ENCODE measurements at regions not wholly inside any gene's neighbourhood (a gene's known extent, or its start where the extent isn't known, plus 50 kb on each side); places are given as distances from the start of the nearest gene placed in this dataset.
A peak's percentile ranks its signal among the peaks of the same experiment; 100 is the strongest.

DNA sequence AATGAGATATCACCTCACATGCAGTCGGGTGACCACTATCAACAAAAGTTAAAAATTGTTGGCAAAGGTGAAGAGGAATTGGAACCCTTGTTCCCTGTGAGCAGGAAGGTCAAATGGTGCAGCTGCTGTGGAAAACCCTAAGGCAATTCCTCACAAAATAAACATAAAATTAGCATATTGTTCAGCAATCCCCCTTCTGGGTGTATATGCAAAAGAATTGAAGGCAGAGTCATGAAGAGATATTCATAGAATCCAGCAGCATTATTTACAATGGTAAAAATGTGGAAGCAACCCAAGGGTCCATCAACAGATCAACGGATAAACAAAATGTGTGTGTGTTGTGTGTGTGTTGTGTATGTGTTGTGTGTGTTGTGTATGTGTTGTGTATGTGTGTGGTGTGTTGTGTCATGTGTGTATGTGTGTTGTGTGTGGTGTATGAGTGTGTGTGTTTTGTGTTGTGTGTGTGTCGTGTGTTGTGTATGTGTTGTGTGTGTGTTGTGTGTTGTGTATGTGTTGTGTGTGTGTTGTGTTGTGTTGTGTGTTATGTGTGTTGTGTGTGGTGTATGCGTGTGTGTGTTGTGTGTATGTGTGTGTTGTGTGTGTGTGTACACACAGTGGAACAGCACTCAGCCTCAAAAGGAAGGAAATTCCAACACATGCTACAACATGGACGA is 245.1 kb downstream of the ERMARD start:
- ChIA-PET POLR2A (no interaction called here), CTCF (no interaction called here)
- intact Hi-C loops (cut with micrococcal nuclease), result no loop called here
- Mint-ChIP-seq H3K4me3 (no peak overlapping the region), H3K27ac (no peak overlapping the region), H3K4me1 (ENCODE audit: low read depth) (peaks cover 9% of the 10 kb centered on the region), H3K27me3 (no peaks in the 10 kb centered on the region), H3K36me3 (no peaks in the 10 kb centered on the region), H3K9me3 (peaks cover 9% of the 10 kb centered on the region)
- no peak for DNase-seq

DNA sequence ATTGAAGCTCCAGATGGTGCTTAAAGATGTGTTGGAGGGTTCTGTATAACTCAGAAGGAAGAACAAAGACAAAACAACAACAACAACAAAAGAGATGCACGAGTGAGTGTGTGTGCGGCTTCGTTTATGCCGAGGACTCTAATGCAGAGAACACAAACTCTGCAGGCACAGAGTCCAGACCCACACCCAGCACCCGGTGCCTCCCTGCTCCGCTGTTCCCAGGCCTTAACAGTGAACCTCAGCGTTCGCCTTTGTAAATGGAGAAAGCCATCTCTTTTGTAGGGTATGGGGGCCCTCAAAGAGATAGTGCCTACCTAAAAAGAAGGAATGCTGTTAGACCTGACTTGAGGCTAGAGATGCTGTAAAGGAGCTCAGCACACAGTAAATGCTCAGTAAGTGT is 243.3 kb downstream of the ERMARD start:
- Mint-ChIP-seq H3K4me3 (no peak overlapping the region), H3K27ac (no peak overlapping the region), H3K9me3 (no peaks in the 10 kb centered on the region), H3K27me3 (no peaks in the 10 kb centered on the region), H3K36me3 (no peaks in the 10 kb centered on the region), H3K4me1 (ENCODE audit: low read depth) (peaks cover 20% of the 10 kb centered on the region)
- ChIA-PET CTCF (interaction anchor here (1.8 kb wide), 1 partner anchor 163 kb away, joined by 4 read pairs; no protein-coding TSS in a partner anchor), POLR2A (no interaction called here)
- intact Hi-C loops (cut with micrococcal nuclease), result loop anchor here (5.0 kb wide), 2 partner anchors 37 to 298 kb away; partner anchors contain the start of gene DLL1
- DNase-seq, result no peak

DNA sequence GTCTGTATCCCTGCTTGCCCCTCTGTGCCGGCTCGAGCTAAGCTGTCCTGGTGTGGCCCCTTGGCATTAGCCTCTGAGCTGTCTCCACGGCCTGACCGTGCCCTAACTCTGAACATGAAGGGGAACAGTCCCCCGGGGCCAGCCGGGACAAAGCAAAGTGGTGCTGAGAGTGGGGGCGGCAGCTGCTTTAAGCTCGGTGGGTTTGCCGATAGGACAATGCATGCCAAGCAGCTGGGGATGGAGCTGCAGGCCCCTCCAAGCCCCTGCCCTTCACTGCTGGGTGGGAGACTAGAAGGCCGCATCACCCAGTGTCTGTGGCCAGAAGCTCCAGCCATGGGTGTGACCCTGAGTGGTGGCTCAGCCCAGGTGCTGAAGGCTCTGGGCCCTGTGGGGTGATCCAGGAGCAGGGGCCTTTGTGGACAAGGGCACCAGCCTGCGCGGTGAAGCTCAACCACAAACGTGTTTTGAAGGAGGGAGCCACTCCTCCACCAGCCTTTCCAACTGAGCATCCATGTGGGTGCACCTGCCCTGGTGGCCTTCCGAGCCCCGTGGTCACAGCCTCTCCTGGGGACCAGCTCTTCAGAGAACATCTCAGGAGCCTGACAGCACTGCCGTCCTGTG is 242.5 kb downstream of the ERMARD start:
- CTCF ChIA-PET, result interaction anchor here (0.6 to 1.8 kb wide), 3 partner anchors 162 to 523 kb away, joined by 3 to 4 read pairs (median 3); no protein-coding TSS in a partner anchor
- no peak overlapping the region for H3K4me3 Mint-ChIP-seq
- no peaks in the 10 kb centered on the region for H3K36me3 Mint-ChIP-seq
- no peaks in the 10 kb centered on the region for H3K9me3 Mint-ChIP-seq
- DNase-seq, result no peak
- no peaks in the 10 kb centered on the region for H3K27me3 Mint-ChIP-seq
- POLR2A ChIA-PET, result no interaction called here
- peaks cover 25% of the 10 kb centered on the region for H3K4me1 Mint-ChIP-seq (ENCODE audit: low read depth)
- no peak overlapping the region for H3K27ac Mint-ChIP-seq
- intact Hi-C loops (cut with micrococcal nuclease), result loop anchor here (5.0 kb wide), 2 partner anchors 37 to 298 kb away; partner anchors contain the start of gene DLL1

DNA sequence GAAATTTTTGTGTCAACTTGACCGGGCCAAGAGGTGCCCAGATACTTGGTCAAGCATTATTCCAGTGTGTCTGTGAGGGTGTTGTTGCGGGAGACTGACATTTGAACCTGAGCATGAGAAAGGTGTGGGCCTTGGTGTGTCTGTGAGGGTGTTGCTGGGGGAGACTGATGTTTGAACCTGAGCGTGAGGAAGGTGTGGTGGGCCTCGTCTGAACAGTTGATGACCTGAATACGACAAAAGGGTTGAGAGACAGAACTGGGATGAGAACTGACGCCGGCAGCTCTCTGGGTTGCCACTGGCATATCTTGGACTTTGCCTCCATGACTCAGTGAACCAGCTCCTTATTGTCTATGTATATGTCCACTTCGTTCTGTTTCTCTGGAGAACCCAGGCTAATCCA is 240.5 kb downstream of the ERMARD start:
- CTCF ChIA-PET, result no interaction called here
- Mint-ChIP-seq H3K27ac (no peak overlapping the region), H3K9me3 (no peaks in the 10 kb centered on the region), H3K4me1 (ENCODE audit: low read depth) (peaks cover 25% of the 10 kb centered on the region), H3K36me3 (no peaks in the 10 kb centered on the region), H3K27me3 (no peaks in the 10 kb centered on the region), H3K4me3 (no peak overlapping the region)
- no peak for DNase-seq
- POLR2A ChIA-PET, result no interaction called here
- intact Hi-C loops (cut with micrococcal nuclease), result loop anchor here (2.0 to 5.0 kb wide), 5 partner anchors 35 to 300 kb away; partner anchors contain the start of genes C6orf120, DLL1 and WDR27

DNA sequence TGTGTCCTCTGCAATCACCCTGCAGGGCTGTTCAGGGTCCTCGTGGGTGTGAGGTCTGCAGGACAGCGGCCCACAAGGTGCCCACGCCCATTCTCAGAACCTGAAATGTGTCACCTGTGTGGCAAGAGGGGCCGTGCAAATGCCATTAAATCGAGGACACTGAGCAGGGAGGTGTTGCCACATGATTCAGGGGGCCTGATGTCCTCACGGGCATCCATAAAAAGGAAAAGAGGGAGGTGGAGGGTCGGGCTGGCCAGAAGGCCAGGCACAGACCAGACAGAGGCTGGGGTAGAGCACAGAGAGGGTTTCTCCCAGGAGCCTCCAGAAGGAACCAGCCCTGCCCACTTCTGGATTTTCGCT is 239.6 kb downstream of the ERMARD start:
- ChIA-PET CTCF (interaction anchor here (0.6 to 1.5 kb wide), 4 partner anchors 98 to 603 kb away, joined by 3 to 6 read pairs (median 3); no protein-coding TSS in a partner anchor), POLR2A (no interaction called here)
- Mint-ChIP-seq H3K27ac (no peak overlapping the region), H3K4me1 (ENCODE audit: low read depth) (peaks cover 25% of the 10 kb centered on the region), H3K36me3 (no peaks in the 10 kb centered on the region), H3K4me3 (no peak overlapping the region), H3K27me3 (no peaks in the 10 kb centered on the region), H3K9me3 (no peaks in the 10 kb centered on the region)
- intact Hi-C loops (cut with micrococcal nuclease), result loop anchor here (2.0 to 5.0 kb wide), 5 partner anchors 34 to 301 kb away; partner anchors contain the start of genes C6orf120, DLL1 and WDR27
- no peak for DNase-seq

DNA sequence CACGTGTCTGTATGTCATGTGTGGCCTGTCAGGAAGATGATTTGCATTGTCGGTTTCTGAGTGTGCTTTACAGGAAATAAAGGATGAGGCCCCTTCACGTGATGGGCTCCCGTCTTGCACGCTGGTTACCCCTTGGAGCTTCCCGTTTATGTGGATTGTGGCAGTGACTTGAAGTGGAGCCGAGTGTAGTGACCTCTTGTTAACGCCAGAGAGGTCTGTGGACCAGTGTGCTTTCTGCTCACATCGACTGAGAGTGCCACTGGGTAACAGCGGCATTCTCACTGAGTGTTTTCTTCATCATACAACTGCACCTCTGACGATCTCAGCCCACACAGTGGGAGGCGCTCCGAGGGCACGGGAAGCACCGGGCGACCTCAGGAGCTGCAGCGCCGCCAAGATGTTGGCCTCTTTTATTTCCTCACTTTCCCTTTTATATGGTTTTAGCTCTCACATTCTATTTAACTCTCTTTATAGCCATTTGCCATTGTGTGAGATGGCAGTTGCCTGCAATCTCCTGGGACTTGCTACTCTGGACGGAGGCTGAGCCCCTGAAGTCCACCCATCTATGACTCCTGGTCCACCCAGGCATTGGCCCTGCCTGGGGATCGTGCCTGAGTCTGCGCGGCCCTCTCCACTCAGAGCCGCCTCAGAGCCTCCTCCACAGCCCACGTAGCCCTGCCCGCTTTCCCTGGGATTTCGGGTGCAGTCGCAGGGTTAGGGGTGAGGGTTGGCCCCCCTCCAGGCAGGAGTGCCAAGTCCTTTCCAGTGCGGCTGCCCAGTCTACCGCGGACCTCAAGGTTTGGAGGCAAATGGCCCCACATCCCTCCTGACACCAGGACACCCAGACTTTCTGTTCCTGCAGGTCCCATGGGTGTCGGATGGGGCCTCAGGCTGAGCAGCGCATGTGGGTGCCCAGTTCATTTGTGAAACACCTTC is 238.9 kb downstream of the ERMARD start:
- H3K27ac Mint-ChIP-seq, result peak overlapping the region; percentile 75
- peaks cover 25% of the 10 kb centered on the region for H3K4me1 Mint-ChIP-seq (ENCODE audit: low read depth)
- POLR2A ChIA-PET, result no interaction called here
- intact Hi-C loops (cut with micrococcal nuclease), result loop anchor here (1.0 to 5.0 kb wide), 6 partner anchors 33 to 302 kb away; partner anchors contain the start of genes C6orf120, DLL1 and WDR27
- CTCF ChIA-PET, result interaction anchor here (0.6 to 1.5 kb wide), 4 partner anchors 99 to 603 kb away, joined by 3 to 6 read pairs (median 3); no protein-coding TSS in a partner anchor
- H3K4me3 Mint-ChIP-seq, result peak overlapping the region; percentile 52
- H3K27me3 Mint-ChIP-seq, result no peaks in the 10 kb centered on the region
- H3K36me3 Mint-ChIP-seq, result no peaks in the 10 kb centered on the region
- H3K9me3 Mint-ChIP-seq, result no peaks in the 10 kb centered on the region
- peak; percentile 86 for DNase-seq

DNA sequence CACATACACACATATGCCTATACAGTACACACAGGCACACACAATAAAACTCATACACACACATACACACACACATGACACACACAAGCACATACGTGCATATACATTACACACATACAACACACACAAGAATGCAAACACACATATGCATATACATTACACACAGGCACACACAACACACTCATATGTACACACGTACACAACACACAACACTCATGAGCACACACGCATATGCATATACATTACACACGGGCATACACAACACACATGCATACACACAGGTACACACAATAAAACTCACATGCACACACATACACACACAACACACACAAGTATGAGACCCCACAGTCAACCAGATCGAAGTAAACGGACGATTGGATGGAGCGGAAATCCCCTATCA is 238.2 kb downstream of the ERMARD start:
- CTCF ChIA-PET, result interaction anchor here (1.5 kb wide), 1 partner anchor 158 kb away, joined by 6 read pairs; no protein-coding TSS in a partner anchor

DNA sequence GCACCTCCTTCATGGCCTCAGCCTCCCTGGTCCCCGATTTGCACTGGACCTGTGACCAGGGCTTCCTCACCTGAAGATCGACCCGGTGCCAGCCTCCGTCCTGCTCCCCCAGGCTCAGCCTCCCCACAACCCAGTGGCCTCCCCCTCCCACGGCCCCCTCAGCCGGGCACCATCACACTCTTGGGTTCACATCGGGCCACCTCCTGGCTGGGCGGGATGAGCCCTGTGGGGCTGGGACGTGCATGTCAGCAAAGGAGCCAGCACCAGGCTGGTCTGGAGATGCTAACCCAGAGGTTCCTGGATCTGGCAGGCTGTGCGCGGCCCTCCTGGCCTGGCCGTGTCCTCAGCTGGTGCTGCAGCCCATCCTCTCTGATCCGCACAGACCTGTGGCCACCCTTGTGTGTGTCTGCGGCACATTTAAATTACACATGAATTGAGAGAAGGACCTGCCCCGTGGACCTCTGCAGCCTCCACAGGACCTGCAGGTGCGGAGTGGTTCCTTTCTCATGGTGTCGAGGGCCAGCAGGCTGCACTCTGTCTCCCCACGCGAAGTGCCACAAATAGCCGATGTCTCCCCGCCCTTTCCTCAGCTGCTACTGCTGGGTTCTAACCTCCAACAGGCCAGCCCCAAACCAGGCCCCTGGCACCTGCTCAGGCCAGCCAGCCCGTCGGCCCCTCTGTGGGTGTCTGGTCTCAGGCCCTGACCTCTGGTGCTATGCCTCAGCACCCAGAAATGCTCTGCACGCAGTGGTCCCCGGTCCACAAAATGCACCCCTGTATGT is 237.5 kb downstream of the ERMARD start:
- ChIA-PET POLR2A (no interaction called here), CTCF (interaction anchor here (1.5 kb wide), 1 partner anchor 158 kb away, joined by 6 read pairs; no protein-coding TSS in a partner anchor)
- no peaks in the 10 kb centered on the region for H3K9me3 Mint-ChIP-seq
- no peak overlapping the region for H3K4me3 Mint-ChIP-seq
- H3K27me3 Mint-ChIP-seq, result no peaks in the 10 kb centered on the region
- no peak for DNase-seq
- no peak overlapping the region for H3K27ac Mint-ChIP-seq
- no peaks in the 10 kb centered on the region for H3K36me3 Mint-ChIP-seq
- peaks cover 25% of the 10 kb centered on the region for H3K4me1 Mint-ChIP-seq (ENCODE audit: low read depth)
- intact Hi-C loops (cut with micrococcal nuclease), result no loop called here

More for the DNA sequence above, 238.2 kb downstream of the ERMARD start:
- POLR2A ChIA-PET, result no interaction called here
- Mint-ChIP-seq H3K9me3 (no peaks in the 10 kb centered on the region), H3K27me3 (no peaks in the 10 kb centered on the region), H3K4me3 (peak overlapping the region; percentile 4), H3K36me3 (no peaks in the 10 kb centered on the region), H3K27ac (peak overlapping the region; percentile 0), H3K4me1 (ENCODE audit: low read depth) (peaks cover 25% of the 10 kb centered on the region)
- DNase-seq, result no peak
- intact Hi-C loops (cut with micrococcal nuclease), result no loop called here

DNA sequence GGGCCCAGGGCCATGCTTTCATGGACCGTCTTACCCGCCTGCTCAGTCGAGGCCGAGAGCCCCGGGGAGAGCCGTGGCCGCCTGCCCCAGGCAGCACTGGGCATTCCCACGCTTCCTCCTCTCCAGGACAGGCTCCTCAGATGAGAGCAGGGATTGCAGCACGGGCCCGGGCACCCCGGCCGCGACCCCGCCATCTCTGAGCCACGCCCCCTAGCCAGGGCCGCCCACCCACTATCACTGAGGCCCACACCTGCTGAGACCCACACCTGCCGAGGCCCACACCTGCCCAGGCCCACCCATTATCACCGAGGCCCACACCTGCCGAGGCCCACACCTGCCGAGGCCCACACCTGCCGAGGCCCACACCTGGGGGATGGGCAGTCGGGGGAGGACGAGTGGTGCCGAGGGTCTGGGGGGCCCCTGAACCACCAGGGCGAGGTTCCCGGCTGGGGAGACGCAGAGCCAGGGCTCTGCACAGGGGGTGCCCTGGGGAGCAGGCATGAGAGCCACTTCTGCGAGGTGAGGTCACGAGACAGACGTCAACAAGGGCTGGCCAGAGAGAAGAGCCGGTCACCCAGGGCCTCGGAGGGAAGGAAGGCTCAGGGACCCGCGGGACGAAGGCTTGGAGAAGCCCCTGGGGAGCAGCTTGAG is 235.6 kb downstream of the ERMARD start:
- ChIA-PET CTCF (interaction anchor here (0.6 kb wide), 1 partner anchor 326 kb away, joined by 3 read pairs; no protein-coding TSS in a partner anchor), POLR2A (no interaction called here)
- intact Hi-C loops (cut with micrococcal nuclease), result no loop called here
- Mint-ChIP-seq H3K27ac (no peak overlapping the region), H3K4me1 (ENCODE audit: low read depth) (peaks cover 18% of the 10 kb centered on the region), H3K36me3 (no peaks in the 10 kb centered on the region), H3K27me3 (no peaks in the 10 kb centered on the region), H3K9me3 (no peaks in the 10 kb centered on the region), H3K4me3 (no peak overlapping the region)
- no peak for DNase-seq

DNA sequence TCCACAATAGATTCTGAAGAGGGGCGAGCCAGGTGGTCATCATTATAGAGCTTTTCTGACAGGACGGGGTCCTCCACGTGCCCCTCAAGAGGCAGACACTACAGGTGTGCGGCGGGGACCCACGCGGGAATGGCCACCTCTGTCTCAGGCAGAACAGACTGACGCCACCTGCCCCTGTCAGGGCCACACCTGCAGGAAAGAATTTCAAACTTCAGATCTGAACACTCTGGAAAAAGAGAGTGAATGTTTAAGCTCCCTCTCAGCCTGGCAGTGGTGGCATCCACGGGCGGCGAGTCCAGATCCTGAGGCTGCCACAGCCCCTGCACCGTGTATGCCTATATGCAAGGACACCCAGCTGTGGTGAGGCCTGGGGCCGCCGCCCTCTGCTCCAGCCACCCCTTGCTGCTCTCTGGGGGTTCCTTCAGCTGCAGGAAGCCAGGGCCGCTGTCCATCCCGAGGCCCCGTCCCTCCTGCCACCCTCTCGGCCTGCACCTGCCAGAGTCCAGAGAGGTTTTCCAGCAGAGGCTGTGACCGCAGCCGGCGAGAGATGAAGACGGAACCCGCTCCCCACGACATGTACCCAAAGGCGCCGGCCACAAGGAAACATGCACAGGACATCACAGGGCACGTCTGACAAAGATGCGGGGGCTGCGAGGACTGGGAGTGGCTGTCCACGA is 234.9 kb downstream of the ERMARD start:
- Mint-ChIP-seq H3K4me1 (ENCODE audit: low read depth) (peaks cover 15% of the 10 kb centered on the region), H3K36me3 (no peaks in the 10 kb centered on the region), H3K9me3 (no peaks in the 10 kb centered on the region), H3K4me3 (no peak overlapping the region), H3K27ac (no peak overlapping the region), H3K27me3 (no peaks in the 10 kb centered on the region)
- CTCF ChIA-PET, result interaction anchor here (0.6 kb wide), 2 partner anchors 43 to 325 kb away, joined by 3 to 4 read pairs; no protein-coding TSS in a partner anchor
- no peak for DNase-seq
- intact Hi-C loops (cut with micrococcal nuclease), result no loop called here
- POLR2A ChIA-PET, result no interaction called here
